Osteocyte (in vitro differentiated cells): ENCODE measurements at regions not wholly inside any gene's neighbourhood (a gene's known extent, or its start where the extent isn't known, plus 50 kb on each side); places are given as distances from the start of the nearest gene placed in this dataset.

Source experiments
- DNase-seq: peaks from one replicate; pipeline ENCODE4 v3.0.0; 2021; ENCODE audit warnings: mixed read lengths; ENCODE audit not compliant: unreplicated experiment; ENCODE audit errors: extremely low spot score
- H3K27ac Mint-ChIP-seq: one replicate; pipeline ENCODE4 v1.8.0; 2021; ENCODE audit warnings: mild to moderate bottlenecking, mixed read lengths; ENCODE audit not compliant: unreplicated experiment
- H3K27me3 Mint-ChIP-seq: one replicate; pipeline ENCODE4 v1.8.0; 2021; ENCODE audit warnings: mixed read lengths; ENCODE audit not compliant: unreplicated experiment
- H3K36me3 Mint-ChIP-seq: one replicate; pipeline ENCODE4 v1.8.0; 2021; ENCODE audit warnings: mixed read lengths; ENCODE audit not compliant: unreplicated experiment
- H3K4me1 Mint-ChIP-seq: one replicate; pipeline ENCODE4 v1.8.0; 2021; ENCODE audit warnings: mixed read lengths; ENCODE audit not compliant: unreplicated experiment
- H3K4me3 Mint-ChIP-seq: one replicate; pipeline ENCODE4 v1.8.0; 2021; ENCODE audit warnings: mild to moderate bottlenecking, moderate library complexity, mixed read lengths; ENCODE audit not compliant: unreplicated experiment
- H3K9me3 Mint-ChIP-seq: one replicate; pipeline ENCODE4 v1.8.0; 2021; ENCODE audit warnings: mixed read lengths; ENCODE audit not compliant: unreplicated experiment
- CTCF ChIP-seq: fragments of 200-600 bp; sonication (generic); IDR thresholded peaks from 2 replicates; pipeline ENCODE4 v1.5.0; 2021; ENCODE audit warnings: antibody characterized with exemption, mild to moderate bottlenecking, moderate library complexity

- no peaks in the 10 kb centered on the region for H3K9me3 Mint-ChIP-seq
- H3K36me3 Mint-ChIP-seq = no peaks in the 10 kb centered on the region
- no peak overlapping the region for H3K27ac Mint-ChIP-seq
- TF ChIP-seq CTCF = no peak
- no peak overlapping the region for H3K4me3 Mint-ChIP-seq
- H3K27me3 Mint-ChIP-seq = peaks cover 19% of the 10 kb centered on the region
- no peak for DNase-seq
- H3K4me1 Mint-ChIP-seq = peaks cover 2% of the 10 kb centered on the region
These were observed 483.4 kb upstream of the KIF2A start for GRCh38 chr5:61822584-61822983.

GRCh38 chr5:61823065-61823464 lies 482.9 kb upstream of the KIF2A start:
- H3K9me3 Mint-ChIP-seq = no peaks in the 10 kb centered on the region
- H3K4me3 Mint-ChIP-seq = no peak overlapping the region
- peaks cover 19% of the 10 kb centered on the region for H3K27me3 Mint-ChIP-seq
- H3K36me3 Mint-ChIP-seq = no peaks in the 10 kb centered on the region
- no peak for TF ChIP-seq CTCF
- no peak for DNase-seq
- H3K4me1 Mint-ChIP-seq = no peaks in the 10 kb centered on the region
- H3K27ac Mint-ChIP-seq = no peak overlapping the region

- Mint-ChIP-seq H3K27me3 (peaks cover 13% of the 10 kb centered on the region), H3K4me3 (no peak overlapping the region), H3K9me3 (no peaks in the 10 kb centered on the region), H3K36me3 (no peaks in the 10 kb centered on the region), H3K27ac (no peak overlapping the region), H3K4me1 (no peaks in the 10 kb centered on the region)
- no peak for TF ChIP-seq CTCF
- no peak for DNase-seq
These were observed 482.2 kb upstream of the KIF2A start for GRCh38 chr5:61823781-61824180.

- TF ChIP-seq CTCF = no peak
- Mint-ChIP-seq H3K9me3 (no peaks in the 10 kb centered on the region), H3K36me3 (no peaks in the 10 kb centered on the region), H3K4me1 (no peaks in the 10 kb centered on the region), H3K4me3 (no peak overlapping the region), H3K27ac (no peak overlapping the region), H3K27me3 (peaks cover 11% of the 10 kb centered on the region)
- DNase-seq = no peak
These were observed 481.6 kb upstream of the KIF2A start for GRCh38 chr5:61824396-61824795.

GRCh38 chr5:61827445-61827975 lies 478.5 kb upstream of the KIF2A start:
- Mint-ChIP-seq H3K36me3 (no peaks in the 10 kb centered on the region), H3K9me3 (no peaks in the 10 kb centered on the region), H3K27me3 (peaks cover 6% of the 10 kb centered on the region), H3K27ac (no peak overlapping the region), H3K4me3 (no peak overlapping the region), H3K4me1 (no peaks in the 10 kb centered on the region)
- no peak for DNase-seq
- TF ChIP-seq CTCF = no peak
